NCI-H1105 treated with DMSO at 0.1 percent for 48 hours (cell line): ENCODE measurements at regions not wholly inside any gene's neighbourhood (a gene's known extent, or its start where the extent isn't known, plus 50 kb on each side); places are given as distances from the start of the nearest gene placed in this dataset.
"Not testable (repeated sequence)": the region's sequence is repeated elsewhere in the genome, so short reads cannot be mapped to it uniquely, and the experiment has no call there.

ENCODE experiments used
- DNase-seq: peaks from one replicate; lab custom pipeline; 2025; lab: John Stamatoyannopoulos, UW

- DNase-seq, result no peak
These were observed 211.9 kb downstream of the CDH26 start for GRCh38 chr20:60170116-60170515.

GRCh38 chr20:60171313-60171712 is 213.1 kb downstream of the CDH26 start:
- DNase-seq, result no peak

GRCh38 chr20:60171738-60172137 is 213.5 kb downstream of the CDH26 start:
- DNase-seq, result no peak

- no peak for DNase-seq
These were observed 214.2 kb downstream of the CDH26 start for GRCh38 chr20:60172346-60172984.

- no peak for DNase-seq
These were observed 218.9 kb downstream of the CDH26 start for GRCh38 chr20:60177080-60177479.

- no peak for DNase-seq
These were observed 222.8 kb downstream of the CDH26 start for GRCh38 chr20:60180986-60181385.

GRCh38 chr20:60186412-60186811 is 228.2 kb downstream of the CDH26 start:
- no peak for DNase-seq

- no peak for DNase-seq
These were observed 229.5 kb downstream of the CDH26 start for GRCh38 chr20:60187683-60188082.

GRCh38 chr20:60191014-60191413 is 232.8 kb downstream of the CDH26 start:
- no peak for DNase-seq

- DNase-seq, result no peak
These were observed 234.1 kb downstream of the CDH26 start for GRCh38 chr20:60192326-60192725.

- DNase-seq, result not testable (repeated sequence)
These were observed 240.9 kb downstream of the CDH26 start for GRCh38 chr20:60199132-60199531.

GRCh38 chr20:60199866-60200265 is 241.6 kb downstream of the CDH26 start:
- DNase-seq, result no peak

- no peak for DNase-seq
These were observed 242.2 kb downstream of the CDH26 start for GRCh38 chr20:60200305-60200918.

- no peak for DNase-seq
These were observed 243.1 kb downstream of the CDH26 start for GRCh38 chr20:60201198-60201835.

- DNase-seq, result no peak
These were observed 243.8 kb downstream of the CDH26 start for GRCh38 chr20:60202046-60202445.

- no peak for DNase-seq
These were observed 245.2 kb downstream of the CDH26 start for GRCh38 chr20:60203451-60203850.

GRCh38 chr20:60204601-60205000 is 246.4 kb downstream of the CDH26 start:
- no peak for DNase-seq

GRCh38 chr20:60206259-60206658 is 248.0 kb downstream of the CDH26 start:
- peak; percentile 45 for DNase-seq

- DNase-seq, result no peak
These were observed 250.8 kb downstream of the CDH26 start for GRCh38 chr20:60209048-60209447.

- DNase-seq, result peak; percentile 55
These were observed 252.8 kb downstream of the CDH26 start for GRCh38 chr20:60210779-60211617.

- DNase-seq, result no peak
These were observed 253.6 kb downstream of the CDH26 start for GRCh38 chr20:60211618-60212463.

- DNase-seq, result no peak
These were observed 254.5 kb downstream of the CDH26 start for GRCh38 chr20:60212695-60213094.
